Breast epithelium (tissue), 3 donors: ENCODE measurements at regions not wholly inside any gene's neighbourhood (a gene's known extent, or its start where the extent isn't known, plus 50 kb on each side); places are given as distances from the start of the nearest gene placed in this dataset.

Experiments
- POLR2A ChIP-seq: fragments of 450-650 bp; IDR thresholded peaks from one replicate; pipeline ENCODE4 v1.6.1; 2016; ENCODE audit warnings: antibody characterized with exemption, mild to moderate bottlenecking, moderate library complexity
- POLR2AphosphoS5 ChIP-seq, 3 donors: sonication (generic); formaldehyde crosslinking; IDR thresholded peaks; one replicate each; pipeline ENCODE4 v1.6.1; 2017; ENCODE audit warnings: antibody characterized with exemption in 3 of 3
- TF ChIP-seq, protein P1 (sequence below), 3 donors: fragments of 450-650 bp; IDR thresholded peaks; one replicate each; pipeline ENCODE4 v1.5.1; 2016 to 2017; ENCODE audit warnings: antibody characterized with exemption in 3 of 3, mild to moderate bottlenecking in 3 of 3, moderate library complexity in 3 of 3

DNA sequence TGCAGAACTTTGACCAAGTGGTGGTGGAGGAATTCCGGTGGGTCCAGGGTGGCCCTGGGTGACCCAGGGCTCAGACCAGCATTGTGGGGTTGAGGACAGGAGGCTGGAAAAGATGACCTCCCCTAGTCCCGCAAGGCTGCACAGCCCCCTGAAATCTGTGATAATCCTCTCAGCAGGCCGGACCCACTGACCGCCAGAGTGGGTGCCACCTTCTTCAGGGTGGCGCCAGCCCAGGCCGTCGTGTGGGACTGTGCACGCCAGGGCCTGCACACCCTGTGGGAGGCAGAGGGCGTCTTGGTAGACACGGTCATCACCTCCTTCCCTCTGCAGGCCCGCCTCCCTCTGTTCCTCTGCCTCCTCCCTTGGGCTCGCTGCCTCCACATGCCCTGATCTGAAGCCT is 137.7 kb downstream of the TBC1D2B start:
- TF ChIP-seq POLR2A (no peak), POLR2AphosphoS5 (IDR thresholded peaks at IDR 0.05) (no peak)
- TF ChIP-seq, protein P1, sequence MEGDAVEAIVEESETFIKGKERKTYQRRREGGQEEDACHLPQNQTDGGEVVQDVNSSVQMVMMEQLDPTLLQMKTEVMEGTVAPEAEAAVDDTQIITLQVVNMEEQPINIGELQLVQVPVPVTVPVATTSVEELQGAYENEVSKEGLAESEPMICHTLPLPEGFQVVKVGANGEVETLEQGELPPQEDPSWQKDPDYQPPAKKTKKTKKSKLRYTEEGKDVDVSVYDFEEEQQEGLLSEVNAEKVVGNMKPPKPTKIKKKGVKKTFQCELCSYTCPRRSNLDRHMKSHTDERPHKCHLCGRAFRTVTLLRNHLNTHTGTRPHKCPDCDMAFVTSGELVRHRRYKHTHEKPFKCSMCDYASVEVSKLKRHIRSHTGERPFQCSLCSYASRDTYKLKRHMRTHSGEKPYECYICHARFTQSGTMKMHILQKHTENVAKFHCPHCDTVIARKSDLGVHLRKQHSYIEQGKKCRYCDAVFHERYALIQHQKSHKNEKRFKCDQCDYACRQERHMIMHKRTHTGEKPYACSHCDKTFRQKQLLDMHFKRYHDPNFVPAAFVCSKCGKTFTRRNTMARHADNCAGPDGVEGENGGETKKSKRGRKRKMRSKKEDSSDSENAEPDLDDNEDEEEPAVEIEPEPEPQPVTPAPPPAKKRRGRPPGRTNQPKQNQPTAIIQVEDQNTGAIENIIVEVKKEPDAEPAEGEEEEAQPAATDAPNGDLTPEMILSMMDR (IDR thresholded peaks at IDR 0.05): no peak
